ENCODE measurements at regions not wholly inside any gene's neighbourhood (a gene's known extent, or its start where the extent isn't known, plus 50 kb on each side); places are given as distances from the start of the nearest gene placed in this dataset.

- TF ChIP-seq CTCF (IDR thresholded peaks at IDR 0.05; ENCODE audit: low read depth, low read length) (no peak), POLR2A (IDR thresholded peaks at IDR 0.05; ENCODE audit: extremely low read depth, insufficient read length) (no peak), MYC (IDR thresholded peaks at IDR 0.05; ENCODE audit: low read depth, low read length) (no peak)
These were observed 605.8 kb upstream of the COX7C start for GRCh38 chr5:86011937-86012336.

Measured in NB4 (cell line).